Activated naive CD4-positive, alpha-beta T cell treated with anti-CD3 and anti-CD28 coated beads for 36 hours (primary cell): ENCODE measurements at regions not wholly inside any gene's neighbourhood (a gene's known extent, or its start where the extent isn't known, plus 50 kb on each side); places are given as distances from the start of the nearest gene placed in this dataset.
"Not testable (repeated sequence)": the region's sequence is repeated elsewhere in the genome, so short reads cannot be mapped to it uniquely, and the experiment has no call there.

Experiments used
- CTCF ChIA-PET: fragments of 350-600 bp; sonication (Branson Sonifier 250); formaldehyde crosslinking; loops from one replicate; lab custom pipeline; 2021; ENCODE audit warnings: antibody characterized with exemption; lab: Charles Lee
- DNase-seq: peaks from one replicate; pipeline ENCODE4 v3.0.0-alpha.2; 2020
- H3K27ac Mint-ChIP-seq: one replicate; pipeline ENCODE4 v1.8.0; 2021; ENCODE audit warnings: mild to moderate bottlenecking, mixed read lengths
- H3K27me3 Mint-ChIP-seq: one replicate; pipeline ENCODE4 v1.8.0; 2021; ENCODE audit warnings: low read depth, mixed read lengths
- H3K36me3 Mint-ChIP-seq: one replicate; pipeline ENCODE4 v1.8.0; 2021; ENCODE audit warnings: low read depth, mixed read lengths
- H3K4me1 Mint-ChIP-seq: one replicate; pipeline ENCODE4 v1.8.0; 2021; ENCODE audit warnings: low read depth, mixed read lengths
- H3K4me3 Mint-ChIP-seq: one replicate; pipeline ENCODE4 v1.8.0; 2021; ENCODE audit warnings: mild to moderate bottlenecking, moderate library complexity, mixed read lengths
- H3K9me3 Mint-ChIP-seq: one replicate; pipeline ENCODE4 v1.8.0; 2021; ENCODE audit warnings: mixed read lengths
- intact Hi-C: fragments of 100-400 bp; cut with micrococcal nuclease; formaldehyde crosslinking; loops from one replicate; pipeline ENCODE4 v1.15.1; 2023

GRCh38 chr12:67555075-67555717 lies 93.3 kb upstream of the DYRK2 start:
- H3K27ac Mint-ChIP-seq, intact Hi-C loops: not testable (repeated sequence)
- peak; percentile 35 for DNase-seq

GRCh38 chr12:67558775-67559174 lies 89.8 kb upstream of the DYRK2 start:
- Mint-ChIP-seq H3K4me3 (no peak overlapping the region), H3K9me3 (peaks cover 6% of the 10 kb centered on the region), H3K4me1 (peaks cover 14% of the 10 kb centered on the region), H3K36me3 (no peaks in the 10 kb centered on the region), H3K27ac (no peak overlapping the region), H3K27me3 (no peaks in the 10 kb centered on the region)
- CTCF ChIA-PET = no interaction called here
- intact Hi-C loops = no loop called here
- no peak for DNase-seq

More at GRCh38 chr12:67555075-67555717, 93.3 kb upstream of the DYRK2 start:
- Mint-ChIP-seq H3K4me1 (peaks cover 14% of the 10 kb centered on the region), H3K9me3 (peaks cover 14% of the 10 kb centered on the region)
- CTCF ChIA-PET = interaction anchor here (0.6 kb wide), 1 partner anchor 613 kb away, joined by 3 read pairs; no protein-coding TSS in a partner anchor
- H3K4me3 Mint-ChIP-seq, H3K27me3 Mint-ChIP-seq, H3K36me3 Mint-ChIP-seq: not testable (repeated sequence)

DNA sequence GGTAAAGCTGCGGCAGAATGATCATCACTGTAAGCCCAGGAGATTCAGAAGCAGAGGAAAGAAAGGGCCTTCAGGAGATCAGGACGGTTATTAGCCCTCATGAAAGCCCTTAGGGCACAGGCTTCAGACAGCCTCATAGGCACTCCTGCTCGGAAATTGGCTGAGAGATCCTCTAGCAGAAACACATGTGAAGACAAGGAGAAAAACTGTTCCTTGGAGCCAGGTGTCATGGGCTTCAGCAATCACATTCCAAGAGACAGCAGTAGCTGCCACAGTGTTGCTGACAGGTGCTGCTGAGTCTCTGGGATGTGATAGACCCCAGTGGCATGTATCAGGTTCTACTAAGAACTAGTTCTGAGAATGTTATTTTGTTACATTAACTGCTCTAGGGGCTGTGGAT lies 88.8 kb upstream of the DYRK2 start:
- no peak overlapping the region for H3K4me3 Mint-ChIP-seq
- CTCF ChIA-PET = no interaction called here
- H3K27ac Mint-ChIP-seq = no peak overlapping the region
- no peaks in the 10 kb centered on the region for H3K36me3 Mint-ChIP-seq
- DNase-seq = no peak
- intact Hi-C loops = no loop called here
- peaks cover 12% of the 10 kb centered on the region for H3K4me1 Mint-ChIP-seq
- no peaks in the 10 kb centered on the region for H3K27me3 Mint-ChIP-seq
- H3K9me3 Mint-ChIP-seq = peaks cover 6% of the 10 kb centered on the region

DNA sequence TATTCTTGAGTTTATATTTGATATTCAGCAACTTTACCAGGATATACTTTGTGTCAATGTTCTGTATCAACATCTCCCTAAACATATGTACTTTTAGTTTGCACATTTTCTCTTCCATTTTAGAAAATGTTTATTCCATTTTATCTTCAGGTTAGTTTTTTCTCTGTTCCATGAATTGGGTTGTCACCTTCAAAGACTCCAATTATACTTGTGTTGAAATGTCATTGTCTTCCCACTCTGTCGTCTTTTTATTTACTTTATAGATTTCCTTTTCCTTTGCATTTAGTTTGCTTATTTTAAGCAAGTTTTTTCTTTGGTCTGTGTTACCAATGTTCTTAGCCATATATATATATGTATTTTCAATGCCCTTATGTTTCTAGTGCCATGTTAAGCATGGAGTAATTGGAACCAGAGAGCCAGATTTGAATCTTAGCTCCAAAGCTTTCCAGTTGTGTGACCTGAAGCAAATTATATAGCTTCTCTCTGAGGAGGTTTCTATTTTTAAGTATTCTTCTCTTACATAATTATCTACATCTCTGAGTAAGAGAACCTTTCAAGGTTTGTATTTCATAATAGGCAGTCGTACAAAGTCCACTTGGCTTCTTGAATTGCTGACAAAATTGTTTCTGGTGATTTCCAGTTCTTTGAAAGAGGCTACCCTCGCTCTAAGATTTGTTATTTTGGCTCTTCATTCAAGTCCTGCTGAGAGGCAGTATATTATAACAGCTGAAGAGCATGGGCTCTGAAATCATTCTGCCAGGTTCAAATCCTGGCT lies 85.8 kb upstream of the DYRK2 start:
- intact Hi-C loops = no loop called here
- no peak overlapping the region for H3K4me3 Mint-ChIP-seq
- CTCF ChIA-PET = interaction anchor here (0.7 kb wide), 1 partner anchor 16 kb away, joined by 4 read pairs; no protein-coding TSS in a partner anchor
- H3K9me3 Mint-ChIP-seq = peaks cover 14% of the 10 kb centered on the region
- no peak for DNase-seq
- no peak overlapping the region for H3K27ac Mint-ChIP-seq
- no peaks in the 10 kb centered on the region for H3K27me3 Mint-ChIP-seq
- no peaks in the 10 kb centered on the region for H3K36me3 Mint-ChIP-seq
- no peaks in the 10 kb centered on the region for H3K4me1 Mint-ChIP-seq

GRCh38 chr12:67568055-67568454 lies 80.5 kb upstream of the DYRK2 start:
- no peak overlapping the region for H3K4me3 Mint-ChIP-seq
- H3K36me3 Mint-ChIP-seq = no peaks in the 10 kb centered on the region
- H3K9me3 Mint-ChIP-seq = peaks cover 8% of the 10 kb centered on the region
- intact Hi-C loops = no loop called here
- peaks cover 4% of the 10 kb centered on the region for H3K4me1 Mint-ChIP-seq
- DNase-seq = no peak
- no peaks in the 10 kb centered on the region for H3K27me3 Mint-ChIP-seq
- no peak overlapping the region for H3K27ac Mint-ChIP-seq
- CTCF ChIA-PET = no interaction called here

- no peaks in the 10 kb centered on the region for H3K9me3 Mint-ChIP-seq
- peaks cover 7% of the 10 kb centered on the region for H3K4me1 Mint-ChIP-seq
- no peak overlapping the region for H3K4me3 Mint-ChIP-seq
- H3K27ac Mint-ChIP-seq = no peak overlapping the region
- no peak for DNase-seq
- H3K36me3 Mint-ChIP-seq = no peaks in the 10 kb centered on the region
- intact Hi-C loops = loop anchor here (10.0 kb wide), 1 partner anchor 372 kb away; no protein-coding TSS in a partner anchor
- H3K27me3 Mint-ChIP-seq = no peaks in the 10 kb centered on the region
- CTCF ChIA-PET = no interaction called here
Observed at GRCh38 chr12:67572492-67572891, 76.1 kb upstream of the DYRK2 start.

DNA sequence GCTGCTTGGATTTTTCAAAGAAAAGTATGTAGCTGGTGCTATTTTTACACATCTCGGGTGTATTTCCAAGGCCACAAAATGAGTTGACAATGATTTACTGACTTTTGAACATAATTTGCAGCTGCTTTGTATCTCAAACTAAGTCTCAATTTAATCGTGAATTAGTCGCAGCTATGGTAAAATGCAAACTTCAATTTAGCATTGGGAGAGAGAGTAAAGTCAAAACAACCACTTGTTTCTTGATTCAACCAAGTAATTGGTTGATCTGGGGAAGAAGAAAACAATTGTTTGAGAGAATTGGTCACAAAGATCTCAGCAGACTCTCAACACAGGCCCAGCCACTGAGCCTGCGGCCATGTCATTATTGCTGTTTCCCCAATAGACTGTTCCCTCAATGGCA lies 75.0 kb upstream of the DYRK2 start:
- peaks cover 13% of the 10 kb centered on the region for H3K4me1 Mint-ChIP-seq
- H3K27ac Mint-ChIP-seq = no peak overlapping the region
- H3K27me3 Mint-ChIP-seq = no peaks in the 10 kb centered on the region
- H3K4me3 Mint-ChIP-seq = no peak overlapping the region
- CTCF ChIA-PET = no interaction called here
- H3K9me3 Mint-ChIP-seq = no peaks in the 10 kb centered on the region
- intact Hi-C loops = loop anchor here (10.0 kb wide), 1 partner anchor 371 kb away; no protein-coding TSS in a partner anchor
- H3K36me3 Mint-ChIP-seq = no peaks in the 10 kb centered on the region
- no peak for DNase-seq

DNA sequence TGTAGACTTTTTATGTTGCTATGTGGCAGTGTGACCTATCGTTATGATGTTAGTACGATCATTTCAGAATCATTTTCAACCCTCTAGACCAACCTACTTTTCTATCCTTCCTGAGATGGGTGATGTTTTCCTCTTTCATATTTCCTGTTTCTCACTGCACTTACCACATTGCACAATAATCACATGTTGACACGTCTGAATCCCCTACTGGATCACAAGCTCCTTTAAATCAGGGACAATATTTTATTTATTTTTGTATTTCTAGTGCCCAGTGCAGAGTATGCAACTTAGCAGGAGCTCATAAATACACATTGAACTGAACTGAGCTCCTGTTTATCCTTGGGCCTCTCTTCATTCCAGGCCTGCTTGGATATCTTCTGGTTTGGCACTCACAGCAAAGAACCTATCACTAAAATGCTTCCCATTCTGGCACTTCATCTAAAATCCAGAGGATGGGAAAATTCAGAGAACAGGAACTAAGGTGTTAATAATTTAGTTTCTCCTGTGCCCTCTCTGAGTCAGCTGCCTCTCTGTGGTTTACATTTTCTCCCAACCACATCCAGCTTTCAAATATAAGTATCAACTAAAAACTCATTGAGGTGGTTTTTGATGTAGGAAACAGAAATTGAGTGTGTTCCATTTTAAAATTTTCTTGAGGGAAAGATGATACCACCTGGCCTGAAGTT lies 69.4 kb upstream of the DYRK2 start:
- peak; percentile 31 for DNase-seq
- CTCF ChIA-PET = interaction anchor here (0.7 to 1.0 kb wide), 3 partner anchors 12 to 223 kb away, joined by 3 read pairs; no protein-coding TSS in a partner anchor
- Mint-ChIP-seq H3K4me1 (peaks cover 38% of the 10 kb centered on the region), H3K27ac (no peak overlapping the region), H3K9me3 (no peaks in the 10 kb centered on the region), H3K27me3 (peaks cover 3% of the 10 kb centered on the region), H3K36me3 (no peaks in the 10 kb centered on the region), H3K4me3 (no peak overlapping the region)
- intact Hi-C loops = loop anchor here (1.0 to 10.0 kb wide), 4 partner anchors 52 to 366 kb away; partner anchors contain the start of gene DYRK2

GRCh38 chr12:67579662-67580003 lies 68.9 kb upstream of the DYRK2 start:
- H3K4me1 Mint-ChIP-seq = peaks cover 38% of the 10 kb centered on the region
- H3K4me3 Mint-ChIP-seq = no peak overlapping the region

GRCh38 chr12:67582238-67582834 lies 66.2 kb upstream of the DYRK2 start:
- Mint-ChIP-seq H3K27ac (no peak overlapping the region), H3K4me1 (peaks cover 42% of the 10 kb centered on the region), H3K4me3 (no peak overlapping the region), H3K27me3 (peaks cover 3% of the 10 kb centered on the region), H3K36me3 (no peaks in the 10 kb centered on the region), H3K9me3 (no peaks in the 10 kb centered on the region)
- DNase-seq = no peak
- CTCF ChIA-PET = no interaction called here
- intact Hi-C loops = no loop called here

More at GRCh38 chr12:67579662-67580003, 68.9 kb upstream of the DYRK2 start:
- intact Hi-C loops = loop anchor here (1.0 to 10.0 kb wide), 4 partner anchors 51 to 365 kb away; partner anchors contain the start of gene DYRK2
- CTCF ChIA-PET = interaction anchor here (0.7 to 1.0 kb wide), 3 partner anchors 11 to 223 kb away, joined by 3 read pairs; no protein-coding TSS in a partner anchor
- DNase-seq = no peak
- Mint-ChIP-seq H3K27me3 (peaks cover 3% of the 10 kb centered on the region), H3K36me3 (no peaks in the 10 kb centered on the region), H3K9me3 (no peaks in the 10 kb centered on the region), H3K27ac (no peak overlapping the region)

GRCh38 chr12:67582844-67583243 lies 65.7 kb upstream of the DYRK2 start:
- peaks cover 3% of the 10 kb centered on the region for H3K27me3 Mint-ChIP-seq
- intact Hi-C loops = no loop called here
- no peak overlapping the region for H3K4me3 Mint-ChIP-seq
- H3K4me1 Mint-ChIP-seq = peaks cover 38% of the 10 kb centered on the region
- no peak for DNase-seq
- no peaks in the 10 kb centered on the region for H3K9me3 Mint-ChIP-seq
- no peak overlapping the region for H3K27ac Mint-ChIP-seq
- CTCF ChIA-PET = no interaction called here
- no peaks in the 10 kb centered on the region for H3K36me3 Mint-ChIP-seq

DNA sequence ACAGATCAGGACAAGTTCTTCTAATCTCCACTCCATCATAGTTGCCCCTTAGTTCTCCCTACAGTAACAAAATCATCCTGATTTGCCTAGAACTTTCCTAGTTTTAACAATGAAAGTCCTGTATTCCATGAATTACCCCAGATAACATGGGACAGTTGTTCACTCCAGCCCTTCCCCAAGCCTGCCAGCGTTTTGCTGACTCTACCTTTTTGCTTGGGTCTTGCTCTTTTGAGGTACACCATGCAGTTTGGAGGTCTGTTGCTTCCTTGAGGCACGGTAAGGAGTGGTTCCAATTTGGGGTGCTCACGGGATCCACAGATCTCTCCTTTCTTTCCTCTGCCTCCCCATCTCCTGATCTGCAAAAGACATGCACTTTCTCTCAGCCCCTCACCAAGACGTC lies 61.6 kb upstream of the DYRK2 start:
- H3K4me1 Mint-ChIP-seq = peaks cover 30% of the 10 kb centered on the region
- H3K27me3 Mint-ChIP-seq = no peaks in the 10 kb centered on the region
- no peak overlapping the region for H3K4me3 Mint-ChIP-seq
- CTCF ChIA-PET = no interaction called here
- no peaks in the 10 kb centered on the region for H3K9me3 Mint-ChIP-seq
- no peak overlapping the region for H3K27ac Mint-ChIP-seq
- no peak for DNase-seq
- no peaks in the 10 kb centered on the region for H3K36me3 Mint-ChIP-seq
- intact Hi-C loops = no loop called here
